DOHH2 (cell line): ENCODE measurements at regions not wholly inside any gene's neighbourhood (a gene's known extent, or its start where the extent isn't known, plus 50 kb on each side); places are given as distances from the start of the nearest gene placed in this dataset.

Experiments
- CTCF ChIP-seq: fragments of 200-600 bp; sonication (generic); IDR thresholded peaks from one replicate; pipeline ENCODE4 v1.5.1; 2014; ENCODE audit warnings: antibody characterized with exemption, mild to moderate bottlenecking, low read depth, low read length; ENCODE audit not compliant: poor library complexity, severe bottlenecking
- EZH2phosphoT487 ChIP-seq: fragments of 200-600 bp; sonication (generic); IDR thresholded peaks from 2 replicates; pipeline ENCODE4 v1.6.1; 2017; ENCODE audit warnings: borderline replicate concordance, mild to moderate bottlenecking, antibody characterized with exemption, low read length, moderate library complexity, mixed read lengths

- TF ChIP-seq CTCF, result no peak
- TF ChIP-seq EZH2phosphoT487, result no peak
These were observed 75.4 kb downstream of the DDIT4L start for GRCh38 chr4:100114909-100115308.
